A549 (cell line): ENCODE measurements at regions not wholly inside any gene's neighbourhood (a gene's known extent, or its start where the extent isn't known, plus 50 kb on each side); places are given as distances from the start of the nearest gene placed in this dataset.

Experiments used
- ATOH8 ChIP-seq: fragments of 250-450 bp; sonication (Bioruptor Pico); IDR thresholded peaks from 2 replicates; pipeline ENCODE4 v1.5.0; 2020; ENCODE audit warnings: low read depth, mild to moderate bottlenecking, moderate library complexity
- CTCF ChIP-seq: fragments of >200 bp; sonication (Bioruptor Twin); formaldehyde crosslinking; IDR thresholded peaks from 3 replicates; pipeline ENCODE4 v1.5.1; 2016
- ELK1 ChIP-seq: fragments of 150-350 bp; IDR thresholded peaks from 2 replicates; pipeline ENCODE4 v1.6.1; 2014; ENCODE audit warnings: low read depth, mild to moderate bottlenecking, low read length
- HOXB13 ChIP-seq: fragments of 250-450 bp; sonication (Bioruptor Pico); IDR thresholded peaks from 2 replicates; pipeline ENCODE4 v1.5.0; 2020; ENCODE audit warnings: low read depth, mild to moderate bottlenecking, moderate library complexity
- JUN ChIP-seq, 2 experiments: fragments of >200 bp; sonication (Bioruptor Twin); formaldehyde crosslinking; IDR thresholded peaks; 2 replicates in 1 of 2; 3 replicates in 1 of 2; pipeline ENCODE4 v1.6.1; 2016 to 2017
- POLR2A ChIP-seq: IDR thresholded peaks from 2 replicates; pipeline ENCODE4 v1.6.1; 2012; ENCODE audit warnings: mild to moderate bottlenecking, low read length
- POLR2AphosphoS2 ChIP-seq: conservative IDR thresholded peaks from 2 replicates; pipeline ENCODE4 v1.6.1; 2012; ENCODE audit warnings: low read length, improper control_type of control experiment, inconsistent platforms
- RCOR1 ChIP-seq: fragments of 150-350 bp; IDR thresholded peaks from 2 replicates; pipeline ENCODE4 v1.6.1; 2014; ENCODE audit warnings: antibody characterized with exemption, low read length, low read depth
- REST ChIP-seq: fragments of 200-600 bp; sonication (generic); IDR thresholded peaks from 2 replicates; pipeline ENCODE4 v1.6.1; 2016; ENCODE audit warnings: antibody characterized with exemption, mild to moderate bottlenecking, moderate library complexity
- RFX5 ChIP-seq: fragments of 450-650 bp; IDR thresholded peaks from 2 replicates; pipeline ENCODE4 v1.7.1; 2014; ENCODE audit warnings: antibody characterized with exemption, mild to moderate bottlenecking, moderate library complexity
- RNF2 ChIP-seq: fragments of 200-600 bp; sonication (generic); IDR thresholded peaks from 2 replicates; pipeline ENCODE4 v1.6.1; 2016; ENCODE audit warnings: low read depth, mild to moderate bottlenecking, antibody characterized with exemption, moderate library complexity, borderline replicate concordance
- SMC3 ChIP-seq: fragments of >200 bp; sonication (Bioruptor Twin); formaldehyde crosslinking; IDR thresholded peaks from 3 replicates; pipeline ENCODE4 v1.6.1; 2018; ENCODE audit warnings: inconsistent platforms

- TF ChIP-seq RNF2 (no peak), POLR2AphosphoS2 (no peak), CTCF (no peak), RFX5 (no peak), POLR2A (no peak), RCOR1 (no peak), JUN (IDR thresholded peaks at IDR 0.05) (no peak), REST (no peak), ELK1 (no peak), HOXB13 (CRISPR knock-in tag) (no peak), ATOH8 (no peak), SMC3 (no peak)
Observed at GRCh38 chr5:129199308-129199707, 104.8 kb downstream of the ISOC1 start.
